ENCODE measurements at regions not wholly inside any gene's neighbourhood (a gene's known extent, or its start where the extent isn't known, plus 50 kb on each side); places are given as distances from the start of the nearest gene placed in this dataset.

DNA sequence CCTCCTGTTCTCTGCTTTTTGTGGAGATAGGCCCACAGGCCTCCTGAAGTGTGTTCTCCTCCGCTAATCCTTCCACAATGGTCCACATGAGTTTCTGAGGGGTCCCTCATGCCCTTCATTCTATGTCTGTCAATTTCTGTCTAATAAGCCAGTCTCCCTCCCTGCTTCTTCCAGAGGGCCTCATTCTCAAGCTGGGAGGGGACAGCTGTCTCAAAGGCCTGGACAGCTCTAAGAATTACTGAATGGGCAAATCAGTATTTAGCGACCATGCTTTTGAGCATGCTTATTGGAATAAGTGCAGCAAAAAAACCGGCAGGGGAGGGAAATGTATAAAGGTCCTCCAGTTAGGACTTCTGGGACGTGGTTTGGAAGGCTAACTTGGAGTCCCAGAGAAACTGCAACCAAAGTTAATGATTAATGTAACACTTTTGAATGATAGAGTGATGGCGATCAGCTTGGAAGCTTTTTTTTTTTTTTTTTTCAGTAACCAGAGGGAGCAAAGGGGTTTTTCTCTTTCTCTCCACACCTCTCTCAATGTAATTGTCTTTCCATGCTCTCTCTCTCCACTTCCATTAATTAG lies 890.7 kb upstream of the POU3F3 start:
- Mint-ChIP-seq H3K9me3 (peaks cover 9% of the 10 kb centered on the region), H3K27me3 (ENCODE audit: low read depth, poor library complexity) (peaks cover 10% of the 10 kb centered on the region), H3K27ac (no peak overlapping the region), H3K4me3 (no peak overlapping the region), H3K4me1 (no peaks in the 10 kb centered on the region), H3K36me3 (ENCODE audit: low read depth) (no peaks in the 10 kb centered on the region)
- DNase-seq = no peak
- TF ChIP-seq, protein P1, sequence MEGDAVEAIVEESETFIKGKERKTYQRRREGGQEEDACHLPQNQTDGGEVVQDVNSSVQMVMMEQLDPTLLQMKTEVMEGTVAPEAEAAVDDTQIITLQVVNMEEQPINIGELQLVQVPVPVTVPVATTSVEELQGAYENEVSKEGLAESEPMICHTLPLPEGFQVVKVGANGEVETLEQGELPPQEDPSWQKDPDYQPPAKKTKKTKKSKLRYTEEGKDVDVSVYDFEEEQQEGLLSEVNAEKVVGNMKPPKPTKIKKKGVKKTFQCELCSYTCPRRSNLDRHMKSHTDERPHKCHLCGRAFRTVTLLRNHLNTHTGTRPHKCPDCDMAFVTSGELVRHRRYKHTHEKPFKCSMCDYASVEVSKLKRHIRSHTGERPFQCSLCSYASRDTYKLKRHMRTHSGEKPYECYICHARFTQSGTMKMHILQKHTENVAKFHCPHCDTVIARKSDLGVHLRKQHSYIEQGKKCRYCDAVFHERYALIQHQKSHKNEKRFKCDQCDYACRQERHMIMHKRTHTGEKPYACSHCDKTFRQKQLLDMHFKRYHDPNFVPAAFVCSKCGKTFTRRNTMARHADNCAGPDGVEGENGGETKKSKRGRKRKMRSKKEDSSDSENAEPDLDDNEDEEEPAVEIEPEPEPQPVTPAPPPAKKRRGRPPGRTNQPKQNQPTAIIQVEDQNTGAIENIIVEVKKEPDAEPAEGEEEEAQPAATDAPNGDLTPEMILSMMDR (IDR thresholded peaks at IDR 0.05) = no peak

- Mint-ChIP-seq H3K4me3 (no peak overlapping the region), H3K4me1 (no peaks in the 10 kb centered on the region), H3K36me3 (ENCODE audit: low read depth) (no peaks in the 10 kb centered on the region), H3K27ac (no peak overlapping the region), H3K27me3 (ENCODE audit: low read depth, poor library complexity) (peaks cover 5% of the 10 kb centered on the region), H3K9me3 (no peaks in the 10 kb centered on the region)
- TF ChIP-seq, protein P1 (IDR thresholded peaks at IDR 0.05) = no peak
- DNase-seq = no peak
Measured at GRCh38 chr2:103977241-103977640, 876.7 kb upstream of the POU3F3 start.

DNA sequence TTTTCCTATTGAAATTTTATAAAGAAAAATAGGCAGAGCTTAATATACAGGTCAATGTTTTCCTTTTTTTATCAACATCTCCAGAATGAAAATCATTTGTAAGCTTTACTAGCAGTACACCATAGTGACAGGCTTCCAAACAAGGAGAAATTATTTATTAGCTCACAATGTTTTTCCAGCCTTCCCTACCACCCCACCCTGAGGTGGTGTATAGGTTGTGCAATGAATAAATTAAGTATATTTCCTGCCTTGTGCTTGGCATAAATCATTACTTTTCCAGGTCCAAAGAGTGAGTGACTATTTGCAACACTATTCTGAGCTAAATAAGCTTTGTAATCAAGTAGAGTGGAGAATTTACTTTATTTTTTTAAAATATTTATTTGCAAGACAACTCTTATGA lies 876.2 kb upstream of the POU3F3 start:
- Mint-ChIP-seq H3K9me3 (no peaks in the 10 kb centered on the region), H3K36me3 (ENCODE audit: low read depth) (no peaks in the 10 kb centered on the region), H3K4me3 (no peak overlapping the region), H3K27me3 (ENCODE audit: low read depth, poor library complexity) (peaks cover 5% of the 10 kb centered on the region), H3K27ac (no peak overlapping the region), H3K4me1 (no peaks in the 10 kb centered on the region)
- no peak for DNase-seq
- TF ChIP-seq, protein P1 (IDR thresholded peaks at IDR 0.05) = no peak

DNA sequence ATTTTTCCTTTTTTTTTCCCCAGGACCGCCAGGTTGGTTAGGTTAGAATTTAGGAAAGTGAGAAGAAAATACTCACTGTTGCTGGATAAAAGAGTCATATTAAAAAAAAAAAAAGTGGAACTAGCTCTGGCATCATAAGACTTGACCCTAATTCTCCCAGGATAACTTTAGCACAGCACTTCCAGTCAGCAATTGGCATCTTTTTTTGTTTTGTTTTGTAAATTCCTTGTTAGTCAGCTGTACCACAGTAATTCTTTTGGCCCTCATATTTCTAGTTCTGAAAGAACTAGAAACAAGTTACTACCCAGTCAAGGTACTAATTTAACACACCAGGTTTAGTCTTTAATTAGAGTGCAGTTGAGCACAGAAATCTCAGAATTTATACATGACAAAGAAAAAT lies 873.5 kb upstream of the POU3F3 start:
- Mint-ChIP-seq H3K27me3 (ENCODE audit: low read depth, poor library complexity) (peaks cover 5% of the 10 kb centered on the region), H3K4me3 (no peak overlapping the region), H3K36me3 (ENCODE audit: low read depth) (no peaks in the 10 kb centered on the region), H3K27ac (no peak overlapping the region), H3K4me1 (no peaks in the 10 kb centered on the region), H3K9me3 (no peaks in the 10 kb centered on the region)
- TF ChIP-seq, protein P1 (IDR thresholded peaks at IDR 0.05) = no peak
- DNase-seq = no peak

DNA sequence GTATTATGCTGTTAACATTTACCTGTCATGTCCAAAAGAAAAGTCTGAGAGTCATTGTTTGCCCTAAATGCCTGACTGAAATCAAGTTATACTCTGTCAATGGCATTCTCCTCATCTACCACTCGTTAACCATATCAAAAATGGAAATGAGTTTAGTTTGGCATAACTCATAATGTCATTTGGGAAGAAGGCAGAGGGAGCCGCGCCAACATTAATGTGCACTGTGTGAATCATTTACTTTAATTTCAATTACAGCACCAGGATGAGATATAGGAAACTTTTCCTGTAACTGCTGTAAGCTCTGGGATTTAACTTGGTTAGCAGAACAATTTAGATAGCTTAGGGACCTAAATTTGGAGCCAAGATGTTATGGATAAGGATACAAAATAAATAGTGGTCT lies 871.2 kb upstream of the POU3F3 start:
- no peaks in the 10 kb centered on the region for H3K4me1 Mint-ChIP-seq

GRCh38 chr2:103986001-103986400 lies 867.9 kb upstream of the POU3F3 start:
- TF ChIP-seq, protein P1 (IDR thresholded peaks at IDR 0.05) = no peak
- peaks cover 5% of the 10 kb centered on the region for H3K27me3 Mint-ChIP-seq (ENCODE audit: low read depth, poor library complexity)
- no peaks in the 10 kb centered on the region for H3K9me3 Mint-ChIP-seq
- DNase-seq = no peak
- no peak overlapping the region for H3K27ac Mint-ChIP-seq
- H3K4me3 Mint-ChIP-seq = no peak overlapping the region
- no peaks in the 10 kb centered on the region for H3K4me1 Mint-ChIP-seq
- H3K36me3 Mint-ChIP-seq (ENCODE audit: low read depth) = no peaks in the 10 kb centered on the region

More for the DNA sequence above, 871.2 kb upstream of the POU3F3 start:
- Mint-ChIP-seq H3K9me3 (no peaks in the 10 kb centered on the region), H3K27me3 (ENCODE audit: low read depth, poor library complexity) (peaks cover 5% of the 10 kb centered on the region), H3K4me3 (no peak overlapping the region), H3K36me3 (ENCODE audit: low read depth) (no peaks in the 10 kb centered on the region), H3K27ac (no peak overlapping the region)
- TF ChIP-seq, protein P1 (IDR thresholded peaks at IDR 0.05) = no peak
- no peak for DNase-seq
